ENCODE measurements at regions not wholly inside any gene's neighbourhood (a gene's known extent, or its start where the extent isn't known, plus 50 kb on each side); places are given as distances from the start of the nearest gene placed in this dataset.

- no peak for DNase-seq
These were observed 191.9 kb downstream of the ARL4C start for GRCh38 chr2:234304950-234305349.

- DNase-seq, result no peak
These were observed 194.3 kb downstream of the ARL4C start for GRCh38 chr2:234302664-234302991.

GRCh38 chr2:234300932-234301823 is 195.7 kb downstream of the ARL4C start:
- DNase-seq, result no peak

GRCh38 chr2:234300391-234300925 is 196.4 kb downstream of the ARL4C start:
- no peak for DNase-seq

- no peak for DNase-seq
These were observed 198.0 kb downstream of the ARL4C start for GRCh38 chr2:234298918-234299317.

GRCh38 chr2:234296991-234297390 is 199.9 kb downstream of the ARL4C start:
- no peak for DNase-seq

- DNase-seq, result peak in 1 of 2 experiments; percentile 47
These were observed 202.9 kb downstream of the ARL4C start for GRCh38 chr2:234293973-234294372.

- no peak for DNase-seq
These were observed 204.0 kb downstream of the ARL4C start for GRCh38 chr2:234292962-234293243.

GRCh38 chr2:234292205-234292961 is 204.5 kb downstream of the ARL4C start:
- peak; percentile 63 to 64 for DNase-seq

- DNase-seq, result peak; percentile 46 to 48
These were observed 205.1 kb downstream of the ARL4C start for GRCh38 chr2:234291765-234292204.

GRCh38 chr2:234290671-234291070 is 206.2 kb downstream of the ARL4C start:
- DNase-seq, result peak; percentile 80 to 82

- peak; percentile 68 to 73 for DNase-seq
These were observed 206.9 kb downstream of the ARL4C start for GRCh38 chr2:234289834-234290590.

GRCh38 chr2:234288974-234289455 is 207.9 kb downstream of the ARL4C start:
- peak; percentile 85 to 88 for DNase-seq

- DNase-seq, result no peak
These were observed 209.2 kb downstream of the ARL4C start for GRCh38 chr2:234287650-234288049.

- DNase-seq, result no peak
These were observed 209.9 kb downstream of the ARL4C start for GRCh38 chr2:234286956-234287355.

GRCh38 chr2:234286118-234286598 is 210.7 kb downstream of the ARL4C start:
- DNase-seq, result peak in 1 of 2 experiments; percentile 53

GRCh38 chr2:234285541-234285940 is 211.3 kb downstream of the ARL4C start:
- no peak for DNase-seq

- DNase-seq, result no peak
These were observed 217.2 kb downstream of the ARL4C start for GRCh38 chr2:234279637-234280036.

- no peak for DNase-seq
These were observed 218.2 kb downstream of the ARL4C start for GRCh38 chr2:234278556-234279255.

- no peak for DNase-seq
These were observed 221.4 kb downstream of the ARL4C start for GRCh38 chr2:234275515-234275914.

- DNase-seq, result peak; percentile 58 to 64
These were observed 222.8 kb downstream of the ARL4C start for GRCh38 chr2:234273887-234274584.

Measured in activated T-cell treated with anti-CD3 and anti-CD28 coated beads, Interleukin-2, amount 50 U/mL, for 48 hours (primary cell).